ENCODE measurements at regions not wholly inside any gene's neighbourhood (a gene's known extent, or its start where the extent isn't known, plus 50 kb on each side); places are given as distances from the start of the nearest gene placed in this dataset.

DNA sequence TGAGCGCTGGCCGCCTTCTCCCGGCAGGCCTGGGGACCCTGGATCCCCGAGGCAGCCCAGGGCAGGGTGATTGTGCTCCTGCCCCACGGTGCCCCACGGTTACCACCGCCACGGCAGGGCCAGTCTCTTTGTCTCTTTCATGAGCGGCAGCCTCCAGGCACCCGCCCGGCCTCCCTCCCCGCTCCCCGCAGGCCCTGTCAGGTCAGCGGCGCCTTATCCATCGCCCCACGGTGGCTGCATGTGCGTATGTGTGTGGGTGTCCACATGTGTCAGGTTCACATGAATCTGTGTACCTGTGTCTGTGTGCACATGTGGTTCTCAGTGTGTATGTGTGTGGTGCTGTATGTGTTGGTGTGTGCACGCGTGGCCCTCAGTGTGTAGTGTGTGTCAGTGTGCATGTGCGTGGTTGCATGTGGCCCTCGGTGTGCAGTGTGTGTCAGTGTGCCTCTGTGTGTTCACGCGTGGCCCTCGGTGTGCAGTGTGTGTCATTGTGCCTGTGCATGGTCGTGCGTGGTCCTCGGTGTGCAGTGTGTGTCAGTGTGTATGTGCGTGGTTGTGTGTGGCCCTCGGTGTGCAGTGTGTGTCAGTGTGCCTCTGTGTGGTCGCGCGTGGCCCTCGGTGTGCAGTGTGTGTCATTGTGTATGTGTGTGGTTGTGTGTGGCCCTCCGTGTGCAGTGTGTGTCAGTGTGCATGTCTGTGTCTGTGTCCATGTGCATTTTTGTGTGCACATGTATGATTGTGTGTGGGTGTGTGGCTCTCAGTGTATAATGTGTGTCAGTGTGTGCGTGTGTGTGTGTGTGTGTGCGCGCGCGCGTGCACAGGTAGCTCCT is 239.2 kb upstream of the GSE1 start:
- 71 to 91% (median 87%) methylated on average over 17 to 41 of the region's 41 CpGs for WGBS, 4 donors
- H3K27me3 ChIP-seq: no peaks in the 10 kb centered on the region
- no peaks in the 10 kb centered on the region for H3K9me3 ChIP-seq (replicated peaks in 1 of 3)
- TF ChIP-seq POLR2A (IDR thresholded peaks at IDR 0.05): no peak
- TF ChIP-seq, protein P1, sequence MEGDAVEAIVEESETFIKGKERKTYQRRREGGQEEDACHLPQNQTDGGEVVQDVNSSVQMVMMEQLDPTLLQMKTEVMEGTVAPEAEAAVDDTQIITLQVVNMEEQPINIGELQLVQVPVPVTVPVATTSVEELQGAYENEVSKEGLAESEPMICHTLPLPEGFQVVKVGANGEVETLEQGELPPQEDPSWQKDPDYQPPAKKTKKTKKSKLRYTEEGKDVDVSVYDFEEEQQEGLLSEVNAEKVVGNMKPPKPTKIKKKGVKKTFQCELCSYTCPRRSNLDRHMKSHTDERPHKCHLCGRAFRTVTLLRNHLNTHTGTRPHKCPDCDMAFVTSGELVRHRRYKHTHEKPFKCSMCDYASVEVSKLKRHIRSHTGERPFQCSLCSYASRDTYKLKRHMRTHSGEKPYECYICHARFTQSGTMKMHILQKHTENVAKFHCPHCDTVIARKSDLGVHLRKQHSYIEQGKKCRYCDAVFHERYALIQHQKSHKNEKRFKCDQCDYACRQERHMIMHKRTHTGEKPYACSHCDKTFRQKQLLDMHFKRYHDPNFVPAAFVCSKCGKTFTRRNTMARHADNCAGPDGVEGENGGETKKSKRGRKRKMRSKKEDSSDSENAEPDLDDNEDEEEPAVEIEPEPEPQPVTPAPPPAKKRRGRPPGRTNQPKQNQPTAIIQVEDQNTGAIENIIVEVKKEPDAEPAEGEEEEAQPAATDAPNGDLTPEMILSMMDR (IDR thresholded peaks at IDR 0.05): no peak
- intact Hi-C loops (cut with DNase I): no loop called here
- peak overlapping the region in 2 of 5 donors; percentile 92 for H3K27ac ChIP-seq
- no peak for DNase-seq
- H3K4me1 ChIP-seq (replicated peaks in 1 of 2): peaks cover 42 to 85% of the 10 kb centered on the region in 2 donors
- no peaks in the 10 kb centered on the region for H3K36me3 ChIP-seq (replicated peaks in 1 of 2)
- H3K4me3 ChIP-seq: no peak overlapping the region

DNA sequence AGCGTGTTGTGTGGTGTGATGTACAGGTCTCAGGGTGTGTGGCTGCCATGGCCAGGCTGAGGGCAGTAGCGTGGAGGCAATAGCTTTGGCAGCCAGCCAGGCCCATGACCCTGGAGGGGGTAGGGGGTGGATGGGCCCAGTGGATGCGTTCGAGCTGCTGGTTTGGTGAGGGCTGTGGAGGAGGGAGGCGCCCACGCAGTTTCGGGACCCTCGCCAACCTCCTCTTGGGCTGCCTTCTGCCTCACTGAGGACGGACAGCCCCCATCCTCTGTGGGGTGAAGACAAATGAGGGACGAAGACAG is 238.6 kb upstream of the GSE1 start:
- no peaks in the 10 kb centered on the region for H3K9me3 ChIP-seq (replicated peaks in 1 of 3)
- TF ChIP-seq POLR2A (IDR thresholded peaks at IDR 0.05): no peak
- TF ChIP-seq, protein P1 (IDR thresholded peaks at IDR 0.05): no peak
- H3K4me1 ChIP-seq (replicated peaks in 1 of 2): peaks cover 41 to 85% of the 10 kb centered on the region in 2 donors
- peak overlapping the region in 2 of 5 donors; percentile 81 to 89 for H3K27ac ChIP-seq
- H3K36me3 ChIP-seq (replicated peaks in 1 of 2): no peaks in the 10 kb centered on the region
- DNase-seq: peak in 5 of 7 donors; percentile 73 to 85 (median 77)
- intact Hi-C loops (cut with DNase I): no loop called here
- 41 to 53% (median 43%) methylated on average over 1 to 10 of the region's 10 CpGs for WGBS, 4 donors
- H3K27me3 ChIP-seq: no peaks in the 10 kb centered on the region
- no peak overlapping the region for H3K4me3 ChIP-seq

DNA sequence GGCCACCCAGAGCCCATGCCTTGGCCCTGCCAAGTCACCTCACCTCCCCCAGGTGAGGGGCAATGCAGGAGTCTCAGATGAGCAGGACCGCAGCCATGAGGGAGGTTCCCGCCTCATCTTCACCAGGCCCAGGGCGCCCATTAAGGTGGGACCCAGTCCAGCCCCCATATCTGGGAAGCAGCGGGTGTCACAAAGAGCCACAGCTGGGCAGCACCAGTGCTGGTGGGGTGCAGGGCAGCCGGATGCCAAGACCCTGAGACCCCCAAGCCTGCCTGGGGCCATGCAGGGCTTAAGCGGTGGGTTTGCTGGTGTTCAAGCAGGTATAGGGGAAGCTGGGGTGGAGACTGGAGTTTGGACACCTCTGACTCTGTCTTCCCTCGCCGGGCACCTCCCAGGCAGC is 237.8 kb upstream of the GSE1 start:
- Histone ChIP-seq H3K9me3 (replicated peaks in 1 of 3) (no peaks in the 10 kb centered on the region), H3K4me1 (replicated peaks in 1 of 2) (peaks cover 34 to 82% of the 10 kb centered on the region in 2 donors), H3K27me3 (no peaks in the 10 kb centered on the region), H3K27ac (peak overlapping the region in 3 of 5 donors; percentile 65 to 89 (median 81)), H3K36me3 (replicated peaks in 1 of 2) (no peaks in the 10 kb centered on the region), H3K4me3 (no peak overlapping the region)
- 91 to 97% (median 92%) methylated on average over 4 to 8 of the region's 8 CpGs for WGBS, 4 donors
- DNase-seq: no peak
- TF ChIP-seq POLR2A (IDR thresholded peaks at IDR 0.05): no peak
- TF ChIP-seq, protein P1 (IDR thresholded peaks at IDR 0.05): no peak
- intact Hi-C loops (cut with DNase I): no loop called here

DNA sequence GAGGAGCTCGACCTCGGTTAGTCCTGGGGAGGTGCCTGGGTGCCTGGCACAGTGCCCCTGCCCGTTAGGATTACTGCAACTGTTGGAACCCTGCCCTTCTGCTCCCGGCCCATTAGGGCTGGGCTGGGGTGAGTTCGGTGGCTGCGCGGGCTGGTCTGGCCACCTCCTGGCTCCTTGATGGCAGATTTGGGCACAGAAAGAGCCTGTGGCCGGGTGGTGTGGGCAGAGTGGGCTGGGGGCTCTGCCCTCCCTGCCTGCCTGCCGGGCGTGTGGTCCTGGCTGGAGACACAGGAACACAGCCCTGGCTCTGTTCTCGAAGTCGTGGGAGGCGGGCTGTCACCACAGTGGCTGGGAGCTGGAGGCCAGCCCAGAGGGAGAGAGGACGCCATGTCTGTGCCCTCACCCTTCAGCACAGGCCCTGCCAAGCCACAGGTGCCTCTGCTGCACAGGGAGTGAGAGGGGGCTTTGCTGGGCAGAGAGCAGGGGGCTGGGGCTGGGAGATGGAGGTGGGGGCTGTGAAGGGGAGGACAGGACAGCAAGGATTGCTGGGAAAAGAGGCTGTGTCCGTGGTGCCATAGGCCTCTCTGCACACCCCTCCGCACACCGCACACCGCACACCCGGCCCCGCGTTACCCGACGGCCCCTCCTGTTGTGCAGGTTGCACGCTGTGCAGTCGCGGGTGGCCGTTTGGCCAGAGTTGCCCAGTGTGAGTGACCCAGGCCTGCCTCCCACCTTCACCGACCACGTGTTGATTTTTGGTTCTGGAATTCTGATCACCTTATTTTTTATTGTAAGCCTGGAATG is 236.6 kb upstream of the GSE1 start:
- intact Hi-C loops (cut with DNase I): no loop called here
- H3K4me3 ChIP-seq: peak overlapping the region in 1 of 4 donors; percentile 9
- peaks cover 30 to 81% of the 10 kb centered on the region in 2 donors for H3K4me1 ChIP-seq (replicated peaks in 1 of 2)
- TF ChIP-seq, protein P1 (IDR thresholded peaks at IDR 0.05): no peak
- TF ChIP-seq POLR2A (IDR thresholded peaks at IDR 0.05): no peak
- H3K27me3 ChIP-seq: no peaks in the 10 kb centered on the region
- no peaks in the 10 kb centered on the region for H3K9me3 ChIP-seq (replicated peaks in 1 of 3)
- peak; percentile 61 to 86 (median 81) for DNase-seq
- peak overlapping the region; percentile 7 to 89 (median 65) for H3K27ac ChIP-seq
- 66 to 77% (median 68%) methylated on average over 20 to 29 of the region's 29 CpGs for WGBS, 4 donors
- no peaks in the 10 kb centered on the region for H3K36me3 ChIP-seq (replicated peaks in 1 of 2)
